Mesenchymal stem cell (in vitro differentiated cells and primary cell): ENCODE measurements at regions not wholly inside any gene's neighbourhood (a gene's known extent, or its start where the extent isn't known, plus 50 kb on each side); places are given as distances from the start of the nearest gene placed in this dataset.

Experiments
- DNase-seq: peaks from one replicate; pipeline ENCODE4 v3.0.0-alpha.2; 2013
- H2AFZ ChIP-seq: one replicate; pipeline ENCODE4 v1.6.1; 2013; ENCODE audit warnings: low read depth, mild to moderate bottlenecking, control low read depth, inconsistent platforms, low read length, moderate library complexity
- H2AK5ac ChIP-seq: 2 replicates; pipeline ENCODE4 v1.6.1; 2013; ENCODE audit warnings: low read length, moderate library complexity, mild to moderate bottlenecking, inconsistent platforms; ENCODE audit not compliant: severe bottlenecking
- H2BK120ac ChIP-seq: one replicate; pipeline ENCODE4 v1.6.1; 2013; ENCODE audit warnings: low read depth, mild to moderate bottlenecking, inconsistent platforms, low read length, moderate library complexity
- H2BK12ac ChIP-seq, 2 experiments: one replicate each; pipeline ENCODE4 v1.6.1; 2013; ENCODE audit warnings: inconsistent platforms in 2 of 2, low read length in 2 of 2, mild to moderate bottlenecking in 2 of 2, moderate library complexity in 2 of 2, control low read depth in 1 of 2
- H2BK15ac ChIP-seq: one replicate; pipeline ENCODE4 v1.6.1; 2013; ENCODE audit warnings: mild to moderate bottlenecking, low read depth, inconsistent platforms; ENCODE audit not compliant: poor library complexity, severe bottlenecking
- H2BK5ac ChIP-seq: 2 replicates; pipeline ENCODE4 v1.6.1; 2013; ENCODE audit warnings: low read depth, mild to moderate bottlenecking, low read length, control low read depth, inconsistent platforms; ENCODE audit not compliant: poor library complexity, severe bottlenecking
- H3K14ac ChIP-seq, 2 experiments: one replicate each; pipeline ENCODE4 v1.6.1; 2013; ENCODE audit warnings: inconsistent platforms in 2 of 2, low read length in 2 of 2, control low read depth in 1 of 2, mild to moderate bottlenecking in 1 of 2, moderate library complexity in 1 of 2
- H3K18ac ChIP-seq, 2 experiments: one replicate each; pipeline ENCODE4 v1.6.1; 2013; ENCODE audit warnings: inconsistent platforms in 2 of 2, low read length in 2 of 2, control low read depth in 1 of 2, low read depth in 1 of 2, mild to moderate bottlenecking in 1 of 2
- H3K23ac ChIP-seq, 2 experiments: one replicate each; pipeline ENCODE4 v1.6.1; 2013; ENCODE audit warnings: inconsistent platforms in 2 of 2, low read length in 2 of 2, mild to moderate bottlenecking in 2 of 2, moderate library complexity in 2 of 2, control low read depth in 1 of 2
- H3K27ac ChIP-seq: 2 replicates; pipeline ENCODE4 v1.5.1; 2013; ENCODE audit warnings: mild to moderate bottlenecking, moderate library complexity, low read length, control low read depth, inconsistent platforms; ENCODE audit not compliant: poor library complexity, severe bottlenecking
- H3K27me3 ChIP-seq, 2 experiments: 2 replicates each; pipeline versions ENCODE4 v1.6.1 to v1.7.0; 2013; ENCODE audit warnings: low read length in 2 of 2, mild to moderate bottlenecking in 2 of 2, moderate library complexity in 2 of 2, control low read depth in 1 of 2, inconsistent platforms in 1 of 2; ENCODE audit not compliant: control insufficient read depth in 1 of 2, insufficient read depth in 1 of 2
- H3K36me3 ChIP-seq, 2 experiments: 2 replicates each; pipeline versions ENCODE4 v1.6.1 to v1.7.0; 2013; ENCODE audit warnings: low read length in 2 of 2, control low read depth in 1 of 2, inconsistent platforms in 1 of 2, low read depth in 1 of 2, mild to moderate bottlenecking in 1 of 2; ENCODE audit not compliant: insufficient read depth in 2 of 2, control insufficient read depth in 1 of 2
- H3K4ac ChIP-seq, 2 experiments: one replicate each; pipeline ENCODE4 v1.6.1; 2013; ENCODE audit warnings: inconsistent platforms in 2 of 2, low read length in 2 of 2, mild to moderate bottlenecking in 2 of 2, moderate library complexity in 2 of 2, control low read depth in 1 of 2, low read depth in 1 of 2
- H3K4me1 ChIP-seq: 2 replicates; pipeline ENCODE4 v1.6.1; 2013; ENCODE audit warnings: low read depth, low read length, control low read depth; ENCODE audit not compliant: control insufficient read depth, insufficient read depth
- H3K4me2 ChIP-seq: 2 replicates; pipeline ENCODE4 v1.6.1; 2013; ENCODE audit warnings: low read length, mild to moderate bottlenecking, inconsistent platforms; ENCODE audit not compliant: poor library complexity, severe bottlenecking
- H3K4me3 ChIP-seq, 2 experiments: 2 replicates each; pipeline versions ENCODE4 v1.5.1 to v1.7.0; 2013; ENCODE audit warnings: low read length in 2 of 2, mild to moderate bottlenecking in 2 of 2, control low read depth in 1 of 2, low read depth in 1 of 2; ENCODE audit not compliant: insufficient read depth in 1 of 2
- H3K79me1 ChIP-seq: replicated peaks from 2 replicates; pipeline ENCODE4 v1.6.1; 2013; ENCODE audit warnings: mild to moderate bottlenecking, control low read depth, low read length, inconsistent platforms; ENCODE audit not compliant: poor library complexity, severe bottlenecking
- H3K9ac ChIP-seq: 2 replicates; pipeline ENCODE4 v1.7.0; 2013; ENCODE audit warnings: mild to moderate bottlenecking, low read length, moderate library complexity
- H3K9me3 ChIP-seq: 2 replicates; pipeline ENCODE4 v1.7.0; 2013; ENCODE audit warnings: mild to moderate bottlenecking, low read length; ENCODE audit not compliant: control insufficient read depth
- H4K8ac ChIP-seq: one replicate; pipeline ENCODE4 v1.6.1; 2013; ENCODE audit warnings: inconsistent platforms, mild to moderate bottlenecking, low read length, moderate library complexity
- H4K91ac ChIP-seq: one replicate; pipeline ENCODE4 v1.6.1; 2013; ENCODE audit warnings: mild to moderate bottlenecking, low read length, inconsistent platforms
- WGBS: methylation state at CpG from one replicate; pipeline ENCODE4 v1.1.7; 2013; ENCODE audit warnings: mixed read lengths; 5-methylcytosine and 5-hydroxymethylcytosine counted together

DNA sequence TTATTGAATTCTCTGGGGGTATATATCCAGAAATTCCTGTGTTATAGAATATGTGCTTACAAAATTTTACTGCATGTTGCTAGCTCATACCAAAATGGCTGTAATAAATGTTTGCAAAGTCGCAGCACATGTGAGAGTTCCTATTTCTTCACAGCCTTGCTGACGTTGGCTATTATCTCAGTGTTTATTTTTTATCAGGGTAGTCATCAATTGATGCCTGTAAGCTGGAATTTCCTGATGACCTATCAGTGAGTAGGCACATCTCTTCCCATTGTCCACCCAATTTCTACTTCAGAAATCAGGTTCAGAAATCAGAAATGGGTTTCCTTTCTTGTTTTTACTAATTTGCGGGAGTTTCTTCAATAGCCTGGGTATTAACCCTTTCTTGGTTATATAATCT is 268.1 kb upstream of the FZD8 start:
- H3K36me3 ChIP-seq, result no peaks in the 10 kb centered on the region
- no peak overlapping the region for H4K91ac ChIP-seq
- WGBS, result 0% methylated on average over 1 of the region's 3 CpGs
- H3K4me2 ChIP-seq, result no peak overlapping the region
- no peak overlapping the region for H3K18ac ChIP-seq
- no peak overlapping the region for H3K27ac ChIP-seq
- H3K4me3 ChIP-seq, result no peak overlapping the region
- H3K9me3 ChIP-seq, result peaks cover 3% of the 10 kb centered on the region
- no peak overlapping the region for H2BK5ac ChIP-seq
- no peak overlapping the region for H3K23ac ChIP-seq
- H2BK12ac ChIP-seq, result no peak overlapping the region
- DNase-seq, result peak; percentile 93
- H3K4me1 ChIP-seq, result peaks cover 4% of the 10 kb centered on the region
- H3K79me1 ChIP-seq, result no peaks in the 10 kb centered on the region
- no peaks in the 10 kb centered on the region for H3K27me3 ChIP-seq
- no peak overlapping the region for H2BK15ac ChIP-seq
- H4K8ac ChIP-seq, result no peak overlapping the region
- H2AK5ac ChIP-seq, result no peak overlapping the region
- H2BK120ac ChIP-seq, result no peak overlapping the region
- H3K9ac ChIP-seq, result peak overlapping the region; percentile 63
- H3K14ac ChIP-seq, result no peak overlapping the region
- H3K4ac ChIP-seq, result no peak overlapping the region
- H2AFZ ChIP-seq, result no peak overlapping the region

DNA sequence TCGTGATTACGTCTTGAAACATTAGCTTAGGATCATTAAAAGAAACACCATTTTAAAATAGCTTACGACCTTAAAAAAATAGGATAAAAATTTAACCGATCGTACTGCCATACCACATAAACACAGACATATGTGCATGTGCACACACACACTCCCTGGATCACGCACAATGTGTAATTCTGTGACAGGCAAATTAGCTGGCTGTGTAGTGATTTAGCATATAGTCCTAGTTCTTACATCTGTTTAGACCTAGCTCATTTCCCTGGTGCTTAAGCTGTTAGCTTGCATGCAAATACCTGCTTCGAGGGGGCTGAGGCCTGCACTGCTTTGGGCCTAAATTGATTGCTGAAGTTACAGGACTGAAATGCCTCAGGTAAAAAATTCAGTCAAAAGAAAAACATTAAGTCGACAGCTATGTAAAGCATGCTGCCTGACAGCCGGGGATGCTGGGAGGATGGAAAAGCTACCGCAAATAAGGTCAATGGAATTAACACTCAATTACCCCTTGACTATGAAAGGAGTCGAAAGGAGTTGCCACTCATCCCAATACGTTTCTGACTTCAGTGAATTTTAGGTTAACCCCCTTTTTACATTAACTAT is 267.1 kb upstream of the FZD8 start:
- H3K27me3 ChIP-seq, result no peaks in the 10 kb centered on the region
- H3K36me3 ChIP-seq, result no peaks in the 10 kb centered on the region
- WGBS, result 79% methylated on average over 11 of the region's 12 CpGs
- H2BK15ac ChIP-seq, result no peak overlapping the region
- peak overlapping the region in 1 of 2 experiments; percentile 61 for H3K4ac ChIP-seq
- no peak overlapping the region for H3K4me2 ChIP-seq
- H3K27ac ChIP-seq, result peak overlapping the region; percentile 21
- peak overlapping the region; percentile 42 for H4K8ac ChIP-seq
- DNase-seq, result no peak
- H3K14ac ChIP-seq, result no peak overlapping the region
- H2AFZ ChIP-seq, result no peak overlapping the region
- peaks cover 4% of the 10 kb centered on the region for H3K4me1 ChIP-seq
- peak overlapping the region; percentile 2 to 95 for H2BK12ac ChIP-seq
- no peak overlapping the region for H2BK5ac ChIP-seq
- H3K79me1 ChIP-seq, result no peaks in the 10 kb centered on the region
- peak overlapping the region; percentile 8 to 76 for H3K18ac ChIP-seq
- H3K4me3 ChIP-seq, result no peak overlapping the region
- H4K91ac ChIP-seq, result no peak overlapping the region
- no peak overlapping the region for H2AK5ac ChIP-seq
- peaks cover 3% of the 10 kb centered on the region for H3K9me3 ChIP-seq
- H3K9ac ChIP-seq, result no peak overlapping the region
- no peak overlapping the region for H3K23ac ChIP-seq
- no peak overlapping the region for H2BK120ac ChIP-seq

- no peak overlapping the region for H2BK15ac ChIP-seq
- H3K4ac ChIP-seq, result no peak overlapping the region
- no peak overlapping the region for H2BK120ac ChIP-seq
- H3K9ac ChIP-seq, result no peak overlapping the region
- no peak overlapping the region for H3K27ac ChIP-seq
- H4K91ac ChIP-seq, result no peak overlapping the region
- H2BK12ac ChIP-seq, result no peak overlapping the region
- H4K8ac ChIP-seq, result no peak overlapping the region
- H3K4me2 ChIP-seq, result no peak overlapping the region
- H2AFZ ChIP-seq, result no peak overlapping the region
- H2BK5ac ChIP-seq, result no peak overlapping the region
- peaks cover 3% of the 10 kb centered on the region for H3K9me3 ChIP-seq
- no peaks in the 10 kb centered on the region for H3K27me3 ChIP-seq
- H3K18ac ChIP-seq, result no peak overlapping the region
- no peak overlapping the region for H3K23ac ChIP-seq
- H3K36me3 ChIP-seq, result no peaks in the 10 kb centered on the region
- H3K14ac ChIP-seq, result no peak overlapping the region
- DNase-seq, result no peak
- H2AK5ac ChIP-seq, result no peak overlapping the region
- 100% methylated on average over 1 of the region's 2 CpGs for WGBS
- H3K4me3 ChIP-seq, result no peak overlapping the region
- H3K4me1 ChIP-seq, result peaks cover 4% of the 10 kb centered on the region
- H3K79me1 ChIP-seq, result no peaks in the 10 kb centered on the region
These were observed 266.4 kb upstream of the FZD8 start for GRCh38 chr10:35908451-35908850.

DNA sequence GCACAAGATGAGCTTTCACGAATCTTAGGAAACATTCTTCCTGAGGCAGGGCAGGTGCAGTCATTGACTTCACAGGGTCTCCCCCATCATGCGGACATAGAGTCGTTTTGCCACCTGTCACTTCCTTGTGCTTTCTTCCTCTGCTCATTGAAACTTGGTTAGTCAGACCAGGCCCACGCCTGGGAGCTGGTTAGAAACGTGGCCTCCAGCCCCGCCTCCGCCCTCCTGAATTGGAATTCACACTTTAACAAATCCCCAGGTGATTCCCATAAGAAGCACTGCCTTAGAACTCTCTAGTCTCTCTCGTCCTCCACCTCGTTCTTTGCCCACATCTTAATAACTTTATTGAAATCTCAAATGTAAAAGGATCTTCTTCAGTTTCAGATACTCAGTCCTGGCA is 265.5 kb upstream of the FZD8 start:
- Histone ChIP-seq H2AK5ac (no peak overlapping the region), H3K36me3 (no peaks in the 10 kb centered on the region), H3K9ac (no peak overlapping the region), H2BK5ac (no peak overlapping the region), H3K27me3 (no peaks in the 10 kb centered on the region), H2AFZ (no peak overlapping the region), H3K14ac (no peak overlapping the region), H3K18ac (peak overlapping the region in 1 of 2 experiments; percentile 59), H3K4me2 (no peak overlapping the region), H3K79me1 (no peaks in the 10 kb centered on the region), H3K4me3 (no peak overlapping the region), H3K4me1 (peaks cover 4% of the 10 kb centered on the region), H3K9me3 (peaks cover 3% of the 10 kb centered on the region), H3K23ac (no peak overlapping the region), H4K8ac (no peak overlapping the region), H2BK12ac (no peak overlapping the region), H3K4ac (no peak overlapping the region), H4K91ac (no peak overlapping the region), H2BK15ac (no peak overlapping the region), H3K27ac (no peak overlapping the region), H2BK120ac (no peak overlapping the region)
- WGBS, result 78% methylated on average over 9 of the region's 9 CpGs
- DNase-seq, result no peak
